ENCODE measurements at regions not wholly inside any gene's neighbourhood (a gene's known extent, or its start where the extent isn't known, plus 50 kb on each side); places are given as distances from the start of the nearest gene placed in this dataset.
"Not testable (repeated sequence)": the region's sequence is repeated elsewhere in the genome, so short reads cannot be mapped to it uniquely, and the experiment has no call there.

GRCh38 chr17:21517538-21518293, 141.6 kb downstream of the KCNJ12 start:
- DNase-seq, result peak; percentile 67

- no peak for DNase-seq
These were observed 146.7 kb downstream of the KCNJ12 start for GRCh38 chr17:21522755-21523336.

GRCh38 chr17:21523497-21524210, 147.5 kb downstream of the KCNJ12 start:
- no peak for DNase-seq

DNA sequence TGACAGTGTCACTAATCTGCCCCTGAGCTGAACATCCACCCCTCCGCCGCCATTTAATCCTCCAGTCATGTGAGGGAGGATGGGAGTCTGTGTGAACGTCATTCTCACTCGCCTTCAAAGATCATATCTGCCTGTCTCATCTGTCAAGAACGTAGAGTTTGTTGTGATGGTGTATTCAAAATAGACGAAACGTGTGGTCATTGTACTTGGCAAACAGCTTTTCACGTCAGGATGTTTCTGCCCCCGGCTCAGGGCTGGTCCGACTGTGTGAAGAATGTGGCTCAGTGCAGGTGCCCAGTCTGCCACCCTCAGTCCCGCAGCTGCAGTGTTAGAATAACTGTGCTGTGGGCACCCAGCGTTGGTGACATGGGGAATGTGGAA, 148.0 kb downstream of the KCNJ12 start:
- no peak for DNase-seq

GRCh38 chr17:21525464-21526130, 149.4 kb downstream of the KCNJ12 start:
- DNase-seq, result no peak

GRCh38 chr17:21528031-21528695, 152.0 kb downstream of the KCNJ12 start:
- DNase-seq, result no peak

DNA sequence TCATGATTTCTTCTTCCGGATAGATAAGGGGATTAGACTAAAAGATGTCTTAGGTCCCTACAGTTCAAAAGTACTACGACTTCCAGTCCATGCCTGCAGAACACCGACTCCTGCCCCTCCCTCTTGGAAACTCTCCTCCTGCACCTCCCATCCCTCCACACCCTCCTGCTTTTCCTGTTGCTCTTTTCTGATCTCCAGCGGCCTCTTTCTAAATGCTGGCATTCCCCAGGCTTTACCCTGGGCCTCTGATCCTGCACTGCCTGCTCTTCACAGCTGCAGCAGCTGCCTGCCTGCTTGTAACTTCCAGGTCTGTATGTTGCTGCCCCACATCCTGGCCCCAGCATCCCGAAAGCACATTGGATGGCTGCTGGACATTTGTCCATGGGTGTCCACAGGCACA, 154.2 kb downstream of the KCNJ12 start:
- no peak for DNase-seq

DNA sequence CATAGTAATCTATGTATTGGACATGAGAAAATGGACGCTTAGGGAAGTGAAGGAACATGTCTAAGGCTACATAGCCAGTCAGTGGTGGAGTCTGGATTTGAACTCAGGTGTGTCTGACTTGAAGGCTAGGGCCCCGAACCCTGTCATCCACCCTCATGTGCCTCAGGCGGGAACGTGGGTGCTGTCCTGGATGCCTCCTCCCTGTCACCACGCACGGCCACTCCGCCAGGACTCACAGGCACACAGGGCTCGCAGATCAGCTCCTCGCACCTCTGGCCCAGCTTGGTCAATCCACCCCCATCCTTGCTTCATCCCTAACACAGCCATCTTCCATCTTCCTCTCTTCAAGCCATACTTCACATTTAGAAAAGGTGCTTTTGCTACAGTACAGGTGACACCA, 154.7 kb downstream of the KCNJ12 start:
- no peak for DNase-seq

DNA sequence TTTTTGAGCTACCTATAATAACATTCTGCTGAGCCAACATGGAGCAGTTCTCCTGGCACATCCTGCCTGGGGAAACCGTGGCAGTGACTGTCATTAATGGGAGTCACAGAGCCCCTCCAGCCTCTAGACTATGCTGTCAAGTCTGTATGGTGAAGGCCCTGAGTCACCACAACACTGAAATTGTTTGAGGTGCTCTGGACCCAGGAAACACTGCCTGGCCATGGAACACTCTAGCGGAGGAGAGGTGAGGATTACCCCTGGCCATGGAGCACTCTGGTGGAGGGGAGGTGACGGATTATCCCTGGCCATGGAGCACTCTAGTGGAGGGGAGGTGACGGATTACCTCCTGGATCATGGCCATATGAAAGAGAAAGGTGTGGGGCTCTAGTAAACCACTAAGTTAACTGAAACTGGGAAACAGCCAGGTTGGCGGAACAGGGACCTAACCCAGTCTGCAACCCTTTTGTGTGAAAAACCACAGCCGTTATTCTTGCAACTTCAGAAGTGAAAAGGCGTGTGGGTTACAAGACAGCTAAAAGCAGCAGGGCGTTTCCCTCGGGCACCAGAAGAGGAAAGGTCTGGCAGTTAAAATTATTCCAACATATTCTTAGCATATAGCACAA, 156.7 kb downstream of the KCNJ12 start:
- DNase-seq, result no peak

- DNase-seq, result no peak
These were observed 156.5 kb upstream of the KCNJ18 start for GRCh38 chr17:21535686-21536375.

DNA sequence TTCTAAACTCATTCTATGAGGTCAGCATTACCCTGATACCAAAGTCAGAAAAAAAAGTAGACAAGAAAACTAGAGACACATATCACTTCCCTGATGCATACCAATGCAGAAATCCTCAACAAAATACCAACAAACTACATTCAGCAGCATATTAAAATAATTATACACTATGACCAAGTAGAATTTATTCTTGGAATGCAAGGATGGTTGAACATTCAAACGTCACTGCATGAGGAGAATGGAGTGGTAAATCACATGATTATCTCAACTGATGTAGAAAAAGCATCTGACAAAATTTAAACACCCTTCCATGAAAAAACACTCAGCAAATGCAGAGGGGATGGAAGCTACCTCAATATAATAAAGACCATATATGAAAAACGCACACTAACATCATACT, 155.0 kb upstream of the KCNJ18 start:
- no peak for DNase-seq

GRCh38 chr17:21538615-21539014, 153.7 kb upstream of the KCNJ18 start:
- no peak for DNase-seq

DNA sequence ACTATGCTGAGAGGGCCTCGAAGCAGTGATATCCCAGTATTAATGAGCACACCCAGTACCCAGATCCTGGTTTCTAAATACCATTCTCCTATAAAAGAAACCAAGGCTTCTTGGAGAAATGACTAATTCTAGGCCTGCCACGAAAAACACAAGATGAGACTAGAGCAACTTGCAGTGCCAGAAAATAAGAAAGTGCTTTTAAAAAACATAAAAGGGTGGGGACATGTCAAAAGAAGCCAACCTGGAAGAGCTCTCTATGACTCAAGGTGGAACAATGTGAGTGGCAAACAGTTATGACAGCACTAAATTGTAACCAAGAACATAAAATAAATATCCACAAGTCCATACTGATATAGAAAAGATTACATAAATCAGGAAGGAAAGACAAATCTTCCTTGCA, 153.2 kb upstream of the KCNJ18 start:
- no peak for DNase-seq

DNA sequence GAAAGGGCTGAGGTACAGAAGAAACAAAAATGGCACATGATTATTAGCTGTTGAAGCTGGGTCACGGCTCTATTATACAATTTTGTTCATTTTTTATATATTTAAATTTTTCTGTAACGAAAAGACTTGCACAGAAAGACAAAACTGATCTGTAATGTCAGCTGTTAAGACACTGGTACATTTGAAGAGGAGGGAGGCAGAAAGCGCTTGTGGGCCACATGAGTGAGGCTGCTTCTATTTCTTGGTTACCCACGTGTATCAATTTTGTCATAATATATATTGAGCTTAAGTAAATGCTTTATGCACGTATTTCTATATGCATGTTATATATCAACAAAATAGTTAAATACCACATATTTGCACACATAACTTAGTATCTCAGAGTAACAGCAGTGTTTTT, 151.8 kb upstream of the KCNJ18 start:
- no peak for DNase-seq

GRCh38 chr17:21542070-21542469, 150.3 kb upstream of the KCNJ18 start:
- no peak for DNase-seq

GRCh38 chr17:21542991-21543390, 149.3 kb upstream of the KCNJ18 start:
- DNase-seq, result peak; percentile 42

GRCh38 chr17:21545064-21545463, 147.3 kb upstream of the KCNJ18 start:
- DNase-seq, result no peak

DNA sequence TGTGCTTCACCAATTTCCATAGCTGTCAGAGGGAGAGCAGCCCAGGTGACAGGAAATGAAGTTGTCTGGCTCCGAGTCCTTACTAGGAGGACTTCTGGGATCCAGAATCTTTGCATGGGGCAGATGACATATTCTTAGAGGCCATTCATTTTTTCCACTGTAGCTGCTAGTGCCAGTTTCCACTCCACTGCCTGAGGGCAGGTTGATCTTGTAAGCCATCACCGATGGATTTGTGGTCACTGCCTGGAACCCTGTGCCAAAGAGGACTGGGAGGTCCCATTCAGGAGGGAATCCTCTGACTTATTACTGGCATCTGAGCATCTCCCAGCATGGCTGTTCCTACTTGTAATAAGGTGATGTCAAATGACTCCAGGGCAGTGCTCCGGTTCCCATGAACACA, 144.1 kb upstream of the KCNJ18 start:
- DNase-seq, result no peak

GRCh38 chr17:21549107-21549687, 143.1 kb upstream of the KCNJ18 start:
- DNase-seq, result no peak

- DNase-seq, result not testable (repeated sequence)
These were observed 142.3 kb upstream of the KCNJ18 start for GRCh38 chr17:21550031-21550430.

DNA sequence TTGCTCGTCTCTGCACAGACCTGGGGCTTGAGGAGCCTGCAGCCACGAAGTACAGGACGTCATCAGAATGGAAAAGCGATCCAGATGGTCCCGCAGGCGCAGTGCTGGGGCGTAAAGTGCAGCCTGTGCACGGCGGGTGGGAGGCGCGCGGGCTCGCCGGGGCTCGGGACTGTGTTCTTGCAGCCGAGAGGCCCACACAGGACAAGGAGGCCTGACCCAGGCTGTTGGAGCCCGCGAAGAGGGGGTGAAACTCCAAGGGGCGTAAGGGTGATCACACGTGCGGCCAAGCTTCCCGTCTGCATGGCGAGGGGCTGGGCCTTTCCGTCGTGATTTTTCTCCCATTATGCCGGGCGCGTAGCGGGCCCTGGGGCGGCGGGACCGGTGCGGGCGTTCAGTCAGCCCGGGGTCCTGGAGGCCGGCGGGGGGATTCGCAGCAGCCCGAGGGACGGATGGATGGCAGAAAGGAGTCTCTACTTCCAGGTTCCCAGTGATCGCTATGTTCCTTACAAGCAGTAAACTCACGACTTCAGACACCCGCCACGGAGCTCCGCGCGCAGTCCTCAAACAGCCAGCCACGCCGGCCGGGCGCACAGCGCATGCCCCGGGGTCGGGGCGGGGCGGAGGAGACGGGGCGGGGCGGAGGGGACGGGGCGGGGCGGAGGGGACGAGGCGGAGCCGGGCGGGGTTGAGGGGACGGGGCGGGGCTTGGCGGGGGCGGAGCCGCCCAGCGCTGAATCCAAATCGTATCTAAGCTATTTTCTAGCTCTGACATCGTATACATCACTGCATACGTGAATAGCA, 141.0 kb upstream of the KCNJ18 start:
- peak; percentile 46 for DNase-seq
